Lung microvascular endothelial cell (primary cell): ENCODE measurements at regions not wholly inside any gene's neighbourhood (a gene's known extent, or its start where the extent isn't known, plus 50 kb on each side); places are given as distances from the start of the nearest gene placed in this dataset.
"Not testable (repeated sequence)": the region's sequence is repeated elsewhere in the genome, so short reads cannot be mapped to it uniquely, and the experiment has no call there.

ENCODE experiments used
- DNase-seq, 2 donors: peaks; one replicate each; pipeline versions ENCODE4 v3.0.0 to v3.0.0-alpha.2; 2010; ENCODE audit warnings: low read depth in 2 of 2

- no peak for DNase-seq
Measured at GRCh38 chr4:103308248-103308561, 110.1 kb upstream of the CENPE start.

GRCh38 chr4:103307453-103308247 is 109.5 kb upstream of the CENPE start:
- DNase-seq: no peak

GRCh38 chr4:103306870-103307375 is 108.8 kb upstream of the CENPE start:
- no peak for DNase-seq

- no peak for DNase-seq
Measured at GRCh38 chr4:103305355-103305754, 107.2 kb upstream of the CENPE start.

GRCh38 chr4:103303011-103303410 is 104.9 kb upstream of the CENPE start:
- DNase-seq: no peak

- no peak for DNase-seq
Measured at GRCh38 chr4:103292959-103293358, 94.8 kb upstream of the CENPE start.

- no peak for DNase-seq
Measured at GRCh38 chr4:103292373-103292772, 94.2 kb upstream of the CENPE start.

- no peak for DNase-seq
Measured at GRCh38 chr4:103289186-103289585, 91.0 kb upstream of the CENPE start.

- no peak for DNase-seq
Measured at GRCh38 chr4:103272174-103272573, 74.0 kb upstream of the CENPE start.

- no peak for DNase-seq
Measured at GRCh38 chr4:103268746-103269145, 70.6 kb upstream of the CENPE start.

- no peak for DNase-seq
Measured at GRCh38 chr4:103264905-103265304, 66.8 kb upstream of the CENPE start.

- DNase-seq: not testable (repeated sequence)
Measured at GRCh38 chr4:103256068-103256467, 57.9 kb upstream of the CENPE start.
